ENCODE measurements at regions not wholly inside any gene's neighbourhood (a gene's known extent, or its start where the extent isn't known, plus 50 kb on each side); places are given as distances from the start of the nearest gene placed in this dataset.

- TF ChIP-seq CTCF (conservative IDR thresholded peaks at IDR 0.05 in 1 of 2, IDR thresholded peaks at IDR 0.05 in 1 of 2; ENCODE audit: extremely low read depth in 1 of 2, insufficient read depth in 1 of 2, low read depth in 1 of 2, low read length in 2 of 2) (no peak), EZH2 (IDR thresholded peaks at IDR 0.05; ENCODE audit: borderline replicate concordance, low read length) (no peak)
These were observed 99.5 kb upstream of the AGAP1 start for GRCh38 chr2:235394278-235394828.
